GM12878 (cell line): ENCODE measurements at regions not wholly inside any gene's neighbourhood (a gene's known extent, or its start where the extent isn't known, plus 50 kb on each side); places are given as distances from the start of the nearest gene placed in this dataset.

Experiments used
- ATAC-seq: fragments of 200-7000 bp; cut with Tn5 transposase; 3 replicates; pipeline ENCODE4 v1.9.1; 2020; ENCODE audit warnings: mild to moderate bottlenecking, moderate library complexity
- BruUV-seq: library from RNA; stranded (reverse); fragments of 400-500 nt; replicated peaks from 2 replicates; lab custom pipeline; 2021; lab: Mats Ljungman, UMichigan
- CTCF ChIA-PET: fragments of 300-600 bp; sonication (Branson Sonifier 250); formaldehyde crosslinking; extraction: SDS; loops from one replicate; lab custom pipeline; 2021; ENCODE audit warnings: inconsistent platforms; lab: Yijun Ruan, JAX
- POLR2A ChIA-PET: fragments of 350-600 bp; formaldehyde crosslinking; extraction: SDS; loops from one replicate; lab custom pipeline; 2021; ENCODE audit warnings: inconsistent platforms; lab: Charles Lee
- RAD21 ChIA-PET: fragments of 300-600 bp; sonication (Branson Sonifier 250); formaldehyde crosslinking; loops from one replicate; lab custom pipeline; 2023; ENCODE audit warnings: antibody characterized with exemption; ENCODE audit not compliant: unreplicated experiment; lab: Charles Lee
- SMC1A ChIA-PET: fragments of 300-600 bp; sonication (Branson Sonifier 250); formaldehyde crosslinking; loops from one replicate; lab custom pipeline; 2023; ENCODE audit not compliant: unreplicated experiment, uncharacterized antibody; lab: Charles Lee
- DNase-seq: peaks from one replicate; pipeline ENCODE4 v3.0.0-alpha.2; 2011; ENCODE audit warnings: low read depth, low spot score
- FAIRE-seq: peaks from 3 replicates; lab custom pipeline; 2011; peaks lifted over from hg19 to GRCh38; lab: Jason Lieb, UNC
- H2AFZ ChIP-seq: 2 replicates; pipeline ENCODE4 v1.6.0; 2011; ENCODE audit warnings: low read depth, low read length, control low read depth; ENCODE audit not compliant: control insufficient read depth
- H3K27ac ChIP-seq: 2 replicates; pipeline ENCODE4 v1.5.1; 2011; ENCODE audit warnings: control low read depth; ENCODE audit not compliant: control insufficient read depth, insufficient read depth
- H3K27me3 ChIP-seq, 2 experiments: replicated peaks in 1 of 2; 2 replicates each; pipeline versions ENCODE4 v1.6.0 to v1.6.1; 2011; ENCODE audit warnings: low read length in 1 of 2; ENCODE audit not compliant: control insufficient read depth in 2 of 2, insufficient read depth in 2 of 2
- H3K36me3 ChIP-seq, 2 experiments: 2 replicates each; pipeline ENCODE4 v1.5.1; 2011; ENCODE audit warnings: low read length in 1 of 2; ENCODE audit not compliant: control insufficient read depth in 2 of 2, insufficient read depth in 2 of 2
- H3K4me1 ChIP-seq: 2 replicates; pipeline ENCODE4 v1.6.1; 2011; ENCODE audit warnings: mild to moderate bottlenecking, low read length, moderate library complexity, mixed read lengths; ENCODE audit not compliant: control insufficient read depth, insufficient read depth
- H3K4me2 ChIP-seq: 2 replicates; pipeline ENCODE4 v1.6.0; 2011; ENCODE audit warnings: control low read depth; ENCODE audit not compliant: control insufficient read depth, insufficient read depth
- H3K4me3 ChIP-seq: fragments of 200-600 bp; sonication (generic); 2 replicates; pipeline ENCODE4 v1.5.1; 2016
- H3K79me2 ChIP-seq: 2 replicates; pipeline ENCODE4 v1.6.0; 2011; ENCODE audit warnings: low read length; ENCODE audit not compliant: control insufficient read depth, insufficient read depth
- H3K9ac ChIP-seq: 2 replicates; pipeline ENCODE4 v1.8.0; 2011; ENCODE audit warnings: low read length, control low read depth, mixed read lengths; ENCODE audit not compliant: control insufficient read depth, insufficient read depth
- H3K9me3 ChIP-seq: replicated peaks from 3 replicates; pipeline ENCODE4 v1.5.1; 2011; ENCODE audit warnings: mild to moderate bottlenecking, low read length; ENCODE audit not compliant: control insufficient read depth, insufficient read depth
- H4K20me1 ChIP-seq: 2 replicates; pipeline ENCODE4 v1.6.0; 2011; ENCODE audit not compliant: control insufficient read depth, insufficient read depth
- CBX3 ChIP-seq: fragments of 200-600 bp; sonication (generic); IDR thresholded peaks from 2 replicates; pipeline ENCODE4 v1.6.1; 2016; ENCODE audit warnings: low read depth, borderline replicate concordance
- CHD4 ChIP-seq: fragments of 200-600 bp; sonication (generic); IDR thresholded peaks from 2 replicates; pipeline ENCODE4 v1.6.1; 2016; ENCODE audit warnings: mild to moderate bottlenecking
- IRF3 ChIP-seq: fragments of 450-650 bp; IDR thresholded peaks from 2 replicates; pipeline ENCODE4 v1.6.1; 2014; ENCODE audit warnings: mild to moderate bottlenecking
- JUND ChIP-seq: IDR thresholded peaks from 2 replicates; pipeline ENCODE4 v1.6.1; 2012; ENCODE audit warnings: low read depth, mild to moderate bottlenecking, low read length, improper control_type of control experiment, moderate library complexity
- MTA3 ChIP-seq: IDR thresholded peaks from 2 replicates; pipeline ENCODE4 v1.6.1; 2012; ENCODE audit warnings: low read length, inconsistent platforms, borderline replicate concordance
- RAD21 ChIP-seq: IDR thresholded peaks from 2 replicates; pipeline ENCODE4 v1.6.1; 2011; ENCODE audit warnings: mild to moderate bottlenecking, low read depth, low read length, moderate library complexity; ENCODE audit not compliant: insufficient read depth
- SREBF1 ChIP-seq: IDR thresholded peaks from 2 replicates; pipeline ENCODE4 v1.6.1; 2012; ENCODE audit warnings: mild to moderate bottlenecking, low read length
- ZZZ3 ChIP-seq: IDR thresholded peaks from 2 replicates; pipeline ENCODE4 v1.6.1; 2011; ENCODE audit warnings: low read depth; ENCODE audit not compliant: control insufficient read depth, insufficient read length
- WGBS: methylation state at CpG from one replicate; pipeline ENCODE4 v1.1.6; 2016; ENCODE audit warnings: low lambda C conversion rate; ENCODE audit not compliant: insufficient replicate concordance, insufficient coverage; ENCODE audit errors: missing lambda C conversion rate; 5-methylcytosine and 5-hydroxymethylcytosine counted together
- in situ Hi-C: fragments of 300-500 bp; cut with MboI; formaldehyde crosslinking; loops from 9 replicates; pipeline ENCODE4 v1.14.3; 2018; ENCODE audit warnings: mixed read lengths
- intact Hi-C: fragments of 100-400 bp; cut with micrococcal nuclease; formaldehyde crosslinking; loops from one replicate; pipeline ENCODE4 v1.14.2; 2022; ENCODE audit not compliant: unreplicated experiment
- TF ChIP-seq, protein P1 (sequence below): fragments of 450-650 bp; conservative IDR thresholded peaks from 2 replicates; pipeline ENCODE4 v1.6.1; 2017; ENCODE audit warnings: mild to moderate bottlenecking, moderate library complexity

DNA sequence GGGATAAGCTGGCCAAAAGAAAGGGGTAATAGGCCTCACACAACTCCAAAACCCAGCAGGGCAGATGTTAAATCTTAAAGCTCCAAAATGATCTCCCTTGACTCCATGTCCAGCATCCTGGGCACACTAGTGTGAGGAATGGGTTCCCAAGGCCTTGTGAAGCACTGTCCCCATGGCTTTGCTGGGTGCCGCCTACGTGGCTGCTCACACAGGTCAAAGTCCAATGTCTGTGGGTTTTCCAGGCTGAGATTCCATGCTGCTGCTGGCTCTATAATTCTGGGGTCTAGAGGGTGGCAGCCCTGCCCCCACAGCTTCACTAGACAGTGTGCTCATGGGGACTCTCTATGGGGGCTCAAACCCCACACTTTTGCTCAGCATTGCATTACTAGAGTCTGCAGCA is 145.3 kb upstream of the GRIN2B start:
- in situ Hi-C loops = no loop called here
- no peaks in the 10 kb centered on the region for H3K27me3 ChIP-seq
- ChIA-PET POLR2A (no interaction called here), SMC1A (no interaction called here), CTCF (interaction anchor here (1.4 kb wide), 1 partner anchor 16 kb away, joined by 3 read pairs; no protein-coding TSS in a partner anchor), RAD21 (no interaction called here)
- H4K20me1 ChIP-seq = no peaks in the 10 kb centered on the region
- no peaks in the 10 kb centered on the region for H3K79me2 ChIP-seq
- intact Hi-C loops = no loop called here
- 100% methylated on average over 2 of the region's 2 CpGs for WGBS
- no TSS peak for BruUV-seq
- no peak overlapping the region for H3K4me2 ChIP-seq
- H3K27ac ChIP-seq = no peak overlapping the region
- H3K4me3 ChIP-seq = no peak overlapping the region
- TF ChIP-seq RAD21 (no peak), IRF3 (no peak), JUND (no peak), CBX3 (no peak), MTA3 (no peak), SREBF1 (no peak), ZZZ3 (no peak), CHD4 (no peak)
- TF ChIP-seq, protein P1, sequence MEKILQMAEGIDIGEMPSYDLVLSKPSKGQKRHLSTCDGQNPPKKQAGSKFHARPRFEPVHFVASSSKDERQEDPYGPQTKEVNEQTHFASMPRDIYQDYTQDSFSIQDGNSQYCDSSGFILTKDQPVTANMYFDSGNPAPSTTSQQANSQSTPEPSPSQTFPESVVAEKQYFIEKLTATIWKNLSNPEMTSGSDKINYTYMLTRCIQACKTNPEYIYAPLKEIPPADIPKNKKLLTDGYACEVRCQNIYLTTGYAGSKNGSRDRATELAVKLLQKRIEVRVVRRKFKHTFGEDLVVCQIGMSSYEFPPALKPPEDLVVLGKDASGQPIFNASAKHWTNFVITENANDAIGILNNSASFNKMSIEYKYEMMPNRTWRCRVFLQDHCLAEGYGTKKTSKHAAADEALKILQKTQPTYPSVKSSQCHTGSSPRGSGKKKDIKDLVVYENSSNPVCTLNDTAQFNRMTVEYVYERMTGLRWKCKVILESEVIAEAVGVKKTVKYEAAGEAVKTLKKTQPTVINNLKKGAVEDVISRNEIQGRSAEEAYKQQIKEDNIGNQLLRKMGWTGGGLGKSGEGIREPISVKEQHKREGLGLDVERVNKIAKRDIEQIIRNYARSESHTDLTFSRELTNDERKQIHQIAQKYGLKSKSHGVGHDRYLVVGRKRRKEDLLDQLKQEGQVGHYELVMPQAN = no peak
- no peaks in the 10 kb centered on the region for H3K4me1 ChIP-seq
- DNase-seq (no peak), FAIRE-seq (no peak), ATAC-seq (no peak)
- H3K9ac ChIP-seq = no peak overlapping the region
- H2AFZ ChIP-seq = no peak overlapping the region
- H3K36me3 ChIP-seq = no peaks in the 10 kb centered on the region
- no peaks in the 10 kb centered on the region; the same call in 2 of the 3 replicates for H3K9me3 ChIP-seq
